OCI-M1 (cell line): ENCODE measurements at regions not wholly inside any gene's neighbourhood (a gene's known extent, or its start where the extent isn't known, plus 50 kb on each side); places are given as distances from the start of the nearest gene placed in this dataset.

ENCODE experiments used
- DNase-seq: peaks from one replicate; lab custom pipeline; 2025; lab: John Stamatoyannopoulos, UW

DNA sequence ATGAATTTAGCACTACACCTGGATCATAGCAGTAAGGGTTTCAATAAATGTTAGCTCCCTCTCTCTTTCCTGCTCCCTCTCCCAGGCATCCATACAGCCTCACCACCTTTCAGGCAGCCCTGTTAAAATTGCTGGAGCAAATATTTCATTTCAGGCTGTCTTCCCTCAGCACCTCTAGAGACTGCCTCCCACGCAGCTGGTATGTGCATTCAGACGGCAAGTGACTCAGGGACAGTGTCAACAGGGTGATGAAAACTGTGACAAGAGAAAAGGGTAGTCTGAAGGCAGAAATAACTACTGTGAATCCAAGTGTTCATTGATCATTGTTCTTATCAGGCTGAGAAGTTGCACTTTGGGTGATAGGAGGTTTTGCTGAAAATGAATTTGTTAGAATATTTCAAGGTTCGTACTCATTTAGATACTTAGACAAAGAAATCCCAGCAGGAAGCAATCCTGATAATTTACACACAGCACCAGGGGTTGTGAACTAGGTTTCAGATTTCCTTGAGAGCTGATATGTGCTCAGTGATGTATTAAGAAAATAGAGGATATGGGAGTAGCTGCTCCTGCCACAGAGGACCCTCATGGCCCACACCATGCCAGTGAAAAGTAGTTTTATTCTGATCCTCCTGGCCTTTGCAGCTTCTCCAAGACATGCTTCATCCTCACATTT, 424.2 kb downstream of the FGF13 start:
- DNase-seq = no peak

DNA sequence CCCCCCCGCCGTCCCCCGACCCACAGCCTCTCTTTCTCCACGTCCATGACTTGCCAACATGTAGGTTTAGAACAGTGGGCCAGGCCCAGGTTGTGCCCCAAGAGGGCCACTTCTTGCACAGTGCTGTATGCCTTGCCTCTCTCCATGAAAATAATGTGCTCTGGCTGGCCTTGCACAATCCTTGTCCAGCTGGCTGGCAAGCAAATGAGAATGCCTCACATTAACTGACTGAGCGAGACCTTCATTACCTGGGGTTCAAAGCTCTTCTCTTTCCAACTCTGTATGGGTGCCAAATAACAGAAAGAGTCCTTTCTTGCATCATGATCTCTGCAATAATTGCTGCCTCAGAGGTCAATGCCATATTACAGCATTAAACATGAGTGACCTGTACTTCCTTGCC, 416.6 kb downstream of the FGF13 start:
- DNase-seq = no peak

DNA sequence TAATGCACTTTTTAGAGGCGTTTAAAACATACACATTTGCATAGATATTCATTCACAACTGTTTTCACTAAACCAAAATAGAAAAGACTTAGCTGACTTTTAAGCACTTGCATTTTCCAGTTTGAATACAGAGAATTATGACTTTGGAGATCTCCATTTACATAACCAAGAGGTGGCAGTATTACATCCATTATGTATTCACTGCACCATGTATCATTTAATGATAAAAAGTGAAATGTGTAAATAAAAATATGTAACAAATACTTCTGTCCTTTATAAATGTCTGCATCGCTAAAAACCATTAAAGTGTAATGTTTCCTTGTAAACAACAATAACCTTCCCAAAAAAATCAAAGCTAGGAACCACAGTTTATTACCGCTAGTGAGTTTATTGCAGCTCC, 413.2 kb downstream of the FGF13 start:
- DNase-seq = peak; percentile 12

DNA sequence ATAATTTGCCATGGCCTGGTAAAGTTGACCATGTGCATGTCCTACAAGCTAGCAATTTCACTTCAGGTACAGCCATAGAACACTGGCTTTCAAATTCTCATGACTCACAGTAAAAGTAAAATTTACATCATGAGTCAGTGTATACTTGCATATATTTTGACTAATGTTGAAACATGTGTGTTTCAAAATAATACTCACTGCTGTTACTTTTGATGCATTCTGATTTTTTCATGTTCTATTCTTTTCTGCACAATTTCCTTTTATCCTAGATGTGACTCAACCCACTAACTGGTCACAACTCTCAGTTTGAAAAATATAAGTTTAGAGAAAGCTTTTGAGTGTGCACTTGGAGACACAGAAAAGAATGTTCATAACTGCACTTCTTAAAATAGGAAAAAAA, 365.7 kb downstream of the FGF13 start:
- DNase-seq = no peak

DNA sequence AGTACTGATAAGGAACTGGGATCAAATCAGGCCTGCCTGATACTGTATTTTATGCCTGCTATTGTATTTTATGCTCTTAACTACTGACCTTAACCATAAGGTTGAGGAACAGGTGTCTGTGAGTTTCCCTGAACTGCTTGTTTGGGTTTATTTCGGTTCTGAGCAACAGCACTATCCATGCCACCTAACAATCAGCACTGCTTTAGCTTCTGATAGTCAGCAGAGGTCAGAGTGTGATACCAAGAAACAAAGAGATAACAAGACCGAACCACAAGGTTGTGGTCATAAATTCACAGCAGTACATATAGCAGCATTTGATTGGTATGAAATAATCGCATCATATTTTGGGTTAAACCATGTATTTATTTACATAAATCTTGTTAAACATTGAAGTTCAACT, 362.2 kb downstream of the FGF13 start:
- DNase-seq = peak; percentile 8

DNA sequence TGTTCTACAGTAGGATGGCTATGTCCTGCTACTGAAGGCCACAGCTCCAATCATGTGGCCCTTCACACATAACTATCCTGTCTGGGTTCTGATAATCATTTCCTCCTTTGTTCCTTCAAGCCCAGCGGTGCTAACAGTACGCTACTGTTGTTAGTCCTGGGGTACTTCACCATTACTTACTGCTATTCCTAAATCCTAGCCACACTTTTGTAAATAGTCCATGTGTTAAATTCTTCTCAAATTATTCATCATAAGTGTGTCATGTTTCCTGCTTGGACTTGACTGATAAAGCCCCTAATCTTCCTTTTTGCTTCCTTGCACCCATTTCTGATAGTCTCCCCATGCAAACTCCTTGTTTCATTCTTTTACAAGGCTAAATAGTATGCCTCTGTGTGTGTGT, 332.6 kb downstream of the FGF13 start:
- DNase-seq = no peak

DNA sequence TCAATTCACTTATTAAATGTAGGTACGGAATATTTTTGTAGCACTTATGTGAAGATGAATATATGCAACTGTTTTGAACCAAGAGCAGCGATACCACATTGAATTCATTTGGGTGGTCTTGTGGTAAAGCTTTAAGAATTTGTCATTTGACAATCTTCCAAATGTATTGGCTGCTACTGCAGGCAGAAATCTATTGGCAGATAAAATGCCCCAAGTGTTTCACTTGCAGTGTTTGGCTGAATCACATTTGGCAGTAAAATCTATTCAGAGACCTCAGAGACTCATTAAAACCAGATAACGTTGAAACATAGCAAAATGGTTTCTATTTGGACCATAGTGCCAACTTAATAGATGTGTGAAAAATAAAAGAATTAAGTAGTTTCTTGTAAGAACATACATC, 303.4 kb downstream of the FGF13 start:
- no peak for DNase-seq

DNA sequence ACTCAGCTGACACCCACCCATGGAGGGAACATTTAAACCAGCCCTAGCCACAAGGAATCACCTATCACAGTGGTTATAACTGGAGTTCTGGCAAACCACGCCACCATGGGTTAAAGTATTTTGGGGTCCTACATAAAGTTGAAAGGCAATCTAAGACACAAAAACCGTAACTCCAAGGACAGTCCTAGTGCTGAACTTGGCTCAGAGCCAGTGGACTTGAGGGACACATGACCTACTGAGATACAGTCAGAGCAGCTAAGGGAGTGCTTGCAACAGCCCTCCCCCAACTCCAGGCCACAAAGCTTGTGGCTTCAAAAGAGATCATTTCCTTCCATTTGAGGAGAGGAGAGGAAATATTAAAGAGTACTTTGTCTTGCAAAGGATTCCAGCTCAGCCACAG, 300.5 kb downstream of the FGF13 start:
- peak; percentile 23 for DNase-seq
